Astrocyte (in vitro differentiated cells and primary cell): ENCODE measurements at regions not wholly inside any gene's neighbourhood (a gene's known extent, or its start where the extent isn't known, plus 50 kb on each side); places are given as distances from the start of the nearest gene placed in this dataset.

Experiments
- DNase-seq: peaks from one replicate; pipeline ENCODE4 v3.0.0-alpha.2; 2010; ENCODE audit warnings: low read depth
- FAIRE-seq: peaks from 2 replicates; lab custom pipeline; 2011; peaks lifted over from hg19 to GRCh38; lab: Jason Lieb, UNC
- H2AFZ ChIP-seq: 2 replicates; pipeline ENCODE4 v1.6.0; 2012; ENCODE audit warnings: low read depth, low read length, inconsistent platforms
- H3K27ac ChIP-seq: 2 replicates; pipeline ENCODE4 v1.5.1; 2011; ENCODE audit warnings: low read depth, low read length, inconsistent platforms
- H3K27me3 ChIP-seq: 2 replicates; pipeline ENCODE4 v1.6.0; 2011; ENCODE audit warnings: low read length, inconsistent platforms; ENCODE audit not compliant: insufficient read depth
- H3K36me3 ChIP-seq: 2 replicates; pipeline ENCODE4 v1.5.1; 2011; ENCODE audit warnings: low read length, inconsistent platforms; ENCODE audit not compliant: insufficient read depth
- H3K4me1 ChIP-seq: 2 replicates; pipeline ENCODE4 v1.5.1; 2011; ENCODE audit warnings: low read length, inconsistent platforms; ENCODE audit not compliant: insufficient read depth
- H3K4me2 ChIP-seq: 2 replicates; pipeline ENCODE4 v1.6.0; 2012; ENCODE audit warnings: low read length, inconsistent platforms
- H3K4me3 ChIP-seq: 2 replicates; pipeline ENCODE4 v1.5.1; 2011; ENCODE audit warnings: low read depth, mild to moderate bottlenecking, low read length, inconsistent platforms; ENCODE audit not compliant: insufficient read depth
- H3K79me2 ChIP-seq: 2 replicates; pipeline ENCODE4 v1.6.0; 2012; ENCODE audit warnings: mild to moderate bottlenecking, low read length, inconsistent platforms; ENCODE audit not compliant: insufficient read depth
- H3K9ac ChIP-seq: 2 replicates; pipeline ENCODE4 v1.6.0; 2012; ENCODE audit warnings: mild to moderate bottlenecking, low read length, inconsistent platforms
- H3K9me3 ChIP-seq: 2 replicates; pipeline ENCODE4 v1.5.1; 2012; ENCODE audit warnings: low read depth, mild to moderate bottlenecking, low read length, inconsistent platforms; ENCODE audit not compliant: insufficient read depth
- H4K20me1 ChIP-seq: 2 replicates; pipeline ENCODE4 v1.6.0; 2012; ENCODE audit warnings: low read length, inconsistent platforms; ENCODE audit not compliant: insufficient read depth
- H3K27ac Mint-ChIP-seq: one replicate; pipeline ENCODE4 v1.8.0; 2021; ENCODE audit warnings: mild to moderate bottlenecking, mixed read lengths; ENCODE audit not compliant: unreplicated experiment
- H3K27me3 Mint-ChIP-seq: one replicate; pipeline ENCODE4 v1.8.0; 2021; ENCODE audit warnings: low read depth, mixed read lengths; ENCODE audit not compliant: unreplicated experiment
- H3K36me3 Mint-ChIP-seq: one replicate; pipeline ENCODE4 v1.8.0; 2021; ENCODE audit warnings: low read depth, mixed read lengths; ENCODE audit not compliant: unreplicated experiment
- H3K4me1 Mint-ChIP-seq: one replicate; pipeline ENCODE4 v1.8.0; 2021; ENCODE audit warnings: low read depth, mixed read lengths; ENCODE audit not compliant: unreplicated experiment
- H3K4me3 Mint-ChIP-seq: one replicate; pipeline ENCODE4 v1.8.0; 2021; ENCODE audit warnings: mild to moderate bottlenecking, moderate library complexity, mixed read lengths; ENCODE audit not compliant: unreplicated experiment
- H3K9me3 Mint-ChIP-seq: one replicate; pipeline ENCODE4 v1.8.0; 2021; ENCODE audit warnings: mild to moderate bottlenecking, mixed read lengths; ENCODE audit not compliant: unreplicated experiment
- EZH2 ChIP-seq: IDR thresholded peaks from 2 replicates; pipeline ENCODE4 v1.6.1; 2012; ENCODE audit warnings: mild to moderate bottlenecking, low read length, inconsistent platforms; ENCODE audit not compliant: insufficient read depth
- TF ChIP-seq, protein P1 (sequence below): IDR thresholded peaks from 2 replicates; pipeline ENCODE4 v1.5.1; 2011; ENCODE audit warnings: low read depth, mild to moderate bottlenecking, inconsistent platforms, low read length, moderate library complexity; ENCODE audit not compliant: insufficient read depth

DNA sequence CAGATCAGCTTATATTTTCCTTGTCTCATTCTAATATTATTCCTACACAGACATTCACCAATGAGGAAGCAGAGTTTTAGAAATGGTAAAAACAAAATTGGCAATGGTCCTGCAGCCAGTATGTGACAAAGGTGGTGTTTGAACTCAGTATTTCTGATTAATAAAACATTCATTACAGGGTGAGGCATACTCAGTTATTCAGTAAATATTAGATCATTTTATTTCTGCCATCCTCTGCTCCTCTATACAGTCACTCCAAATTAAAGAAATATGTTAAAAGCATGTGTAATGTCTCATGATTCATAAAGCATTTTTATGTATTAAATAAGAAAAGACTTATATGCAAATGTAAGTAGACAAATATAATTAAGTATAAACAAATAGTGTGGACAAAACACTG, 684.6 kb upstream of the ACO1 start:
- DNase-seq = no peak
- no peaks in the 10 kb centered on the region for H3K27me3 ChIP-seq
- Mint-ChIP-seq H3K4me3 (no peak overlapping the region), H3K27me3 (no peaks in the 10 kb centered on the region), H3K27ac (no peak overlapping the region), H3K4me1 (no peaks in the 10 kb centered on the region), H3K9me3 (no peaks in the 10 kb centered on the region), H3K36me3 (no peaks in the 10 kb centered on the region)
- no peaks in the 10 kb centered on the region for H3K4me1 ChIP-seq
- H2AFZ ChIP-seq = no peak overlapping the region
- no peak overlapping the region for H3K4me2 ChIP-seq
- H3K27ac ChIP-seq = no peak overlapping the region
- H4K20me1 ChIP-seq = no peaks in the 10 kb centered on the region
- TF ChIP-seq, protein P1, sequence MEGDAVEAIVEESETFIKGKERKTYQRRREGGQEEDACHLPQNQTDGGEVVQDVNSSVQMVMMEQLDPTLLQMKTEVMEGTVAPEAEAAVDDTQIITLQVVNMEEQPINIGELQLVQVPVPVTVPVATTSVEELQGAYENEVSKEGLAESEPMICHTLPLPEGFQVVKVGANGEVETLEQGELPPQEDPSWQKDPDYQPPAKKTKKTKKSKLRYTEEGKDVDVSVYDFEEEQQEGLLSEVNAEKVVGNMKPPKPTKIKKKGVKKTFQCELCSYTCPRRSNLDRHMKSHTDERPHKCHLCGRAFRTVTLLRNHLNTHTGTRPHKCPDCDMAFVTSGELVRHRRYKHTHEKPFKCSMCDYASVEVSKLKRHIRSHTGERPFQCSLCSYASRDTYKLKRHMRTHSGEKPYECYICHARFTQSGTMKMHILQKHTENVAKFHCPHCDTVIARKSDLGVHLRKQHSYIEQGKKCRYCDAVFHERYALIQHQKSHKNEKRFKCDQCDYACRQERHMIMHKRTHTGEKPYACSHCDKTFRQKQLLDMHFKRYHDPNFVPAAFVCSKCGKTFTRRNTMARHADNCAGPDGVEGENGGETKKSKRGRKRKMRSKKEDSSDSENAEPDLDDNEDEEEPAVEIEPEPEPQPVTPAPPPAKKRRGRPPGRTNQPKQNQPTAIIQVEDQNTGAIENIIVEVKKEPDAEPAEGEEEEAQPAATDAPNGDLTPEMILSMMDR = no peak
- no peak for TF ChIP-seq EZH2
- H3K4me3 ChIP-seq = no peak overlapping the region
- H3K36me3 ChIP-seq = no peaks in the 10 kb centered on the region
- H3K9me3 ChIP-seq = no peaks in the 10 kb centered on the region
- no peak for FAIRE-seq
- H3K9ac ChIP-seq = no peak overlapping the region
- H3K79me2 ChIP-seq = no peaks in the 10 kb centered on the region

DNA sequence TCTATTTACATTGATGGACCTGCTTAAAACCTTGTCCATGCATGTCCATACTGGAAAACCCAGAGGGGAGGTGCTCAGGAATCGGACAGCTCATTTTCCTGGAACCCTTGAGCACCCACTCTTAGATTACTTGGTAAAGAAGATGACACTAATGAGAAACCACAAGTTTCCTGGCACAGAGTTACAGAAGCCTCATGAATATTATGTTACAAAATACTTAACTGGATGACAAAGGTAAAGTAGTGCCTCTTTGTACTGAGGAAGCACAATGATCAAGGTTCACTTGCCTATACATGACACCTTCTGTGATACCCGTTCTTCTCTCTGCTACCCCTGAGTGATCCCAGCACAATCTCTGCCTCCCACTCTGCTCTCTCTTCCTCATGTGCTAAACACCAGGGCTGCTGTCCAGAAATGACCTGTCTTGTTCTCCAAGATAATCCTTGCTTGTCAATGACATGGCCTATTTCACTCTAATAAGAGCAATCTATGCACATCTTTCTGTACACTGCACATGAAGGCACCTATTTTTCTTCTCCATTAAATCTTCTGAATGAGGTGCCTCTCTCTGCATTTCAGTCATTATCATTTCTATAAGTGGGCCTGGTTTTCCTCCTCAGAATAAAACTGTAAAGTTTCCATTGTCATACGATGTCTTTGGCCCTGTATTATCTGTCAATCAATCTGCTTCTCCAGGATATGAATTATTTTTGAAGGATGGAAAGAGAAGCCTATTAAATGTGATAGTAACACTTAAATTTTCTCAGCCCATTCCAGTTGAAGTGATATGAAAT, 684.0 kb upstream of the ACO1 start:
- FAIRE-seq = no peak
- no peaks in the 10 kb centered on the region for H3K9me3 Mint-ChIP-seq

More for the DNA sequence above, 684.0 kb upstream of the ACO1 start:
- TF ChIP-seq, protein P1 = no peak
- no peak for TF ChIP-seq EZH2
- Histone ChIP-seq H3K27me3 (no peaks in the 10 kb centered on the region), H3K4me2 (no peak overlapping the region), H4K20me1 (no peaks in the 10 kb centered on the region), H3K36me3 (no peaks in the 10 kb centered on the region), H3K79me2 (no peaks in the 10 kb centered on the region), H3K9me3 (no peaks in the 10 kb centered on the region), H3K4me1 (no peaks in the 10 kb centered on the region), H3K9ac (no peak overlapping the region), H2AFZ (no peak overlapping the region), H3K27ac (no peak overlapping the region), H3K4me3 (no peak overlapping the region)
- no peak overlapping the region for H3K27ac Mint-ChIP-seq
- H3K36me3 Mint-ChIP-seq = no peaks in the 10 kb centered on the region
- H3K4me3 Mint-ChIP-seq = no peak overlapping the region
- H3K4me1 Mint-ChIP-seq = no peaks in the 10 kb centered on the region
- DNase-seq = no peak
- no peaks in the 10 kb centered on the region for H3K27me3 Mint-ChIP-seq
